Right renal cortex interstitium (tissue), 3 donors: ENCODE measurements at regions not wholly inside any gene's neighbourhood (a gene's known extent, or its start where the extent isn't known, plus 50 kb on each side); places are given as distances from the start of the nearest gene placed in this dataset.
A peak's percentile ranks its signal among the peaks of the same experiment; 100 is the strongest.

Experiments
- DNase-seq, 3 donors: peaks; one replicate each; pipeline ENCODE4 v3.0.0-alpha.2; 2013; ENCODE audit warnings: low read depth in 3 of 3, low spot score in 2 of 3

DNA sequence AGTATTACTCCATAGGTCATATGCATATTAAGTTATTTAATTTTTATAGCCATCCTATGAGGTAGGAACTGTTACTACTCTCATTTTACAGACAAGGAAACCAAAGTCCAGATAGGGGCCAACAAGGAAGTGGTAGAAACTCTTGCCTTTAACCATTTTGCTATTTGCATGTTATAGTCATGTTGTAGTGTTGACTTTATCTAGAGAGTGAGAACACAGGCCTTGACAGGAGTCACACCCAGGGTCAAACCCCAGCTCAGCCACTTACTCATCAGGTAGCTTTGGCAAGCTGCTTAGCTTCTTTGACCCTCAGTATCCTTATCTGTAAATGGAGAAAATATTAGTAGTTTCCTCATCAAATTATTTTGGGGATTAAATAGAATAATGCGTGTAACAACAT is 156.2 kb downstream of the CAND1 start:
- no peak for DNase-seq

DNA sequence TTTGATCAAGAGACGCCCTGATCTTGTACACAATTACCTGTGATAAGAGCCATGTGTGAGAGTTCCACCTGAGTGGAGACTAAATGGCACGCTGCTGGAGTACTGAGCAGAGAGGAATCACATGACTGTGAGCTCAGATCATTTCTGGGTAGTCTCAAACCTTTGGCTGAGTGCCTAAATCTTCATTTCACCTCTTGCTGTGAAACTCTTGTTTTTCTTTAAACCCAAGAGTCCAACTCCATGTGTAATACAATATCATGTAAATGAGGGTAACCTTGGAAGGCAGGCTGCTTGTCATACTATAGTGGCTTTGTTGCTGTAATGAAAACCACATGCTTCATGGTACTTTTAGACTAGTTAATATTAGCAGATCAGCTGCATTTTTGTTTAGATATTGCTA is 156.9 kb downstream of the CAND1 start:
- no peak for DNase-seq

DNA sequence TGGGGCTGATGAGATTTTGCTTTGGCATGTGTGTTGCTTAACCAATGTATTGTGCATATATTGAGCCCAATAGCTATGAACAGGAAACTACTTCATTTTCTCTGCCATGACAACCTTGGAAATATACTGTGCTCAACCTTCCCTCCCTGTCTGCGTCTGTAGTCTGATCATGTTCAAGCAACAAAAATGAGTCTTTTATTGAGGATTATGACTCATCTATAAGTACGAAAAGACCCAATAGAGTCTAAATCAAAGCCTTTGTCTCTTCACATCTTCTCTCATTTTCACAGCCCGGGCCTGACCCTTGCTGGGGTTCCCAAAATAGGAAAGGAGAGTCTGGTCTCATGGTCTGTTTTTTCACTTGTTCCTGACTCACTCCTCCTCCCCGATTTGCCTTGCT is 158.2 kb downstream of the CAND1 start:
- DNase-seq: no peak

DNA sequence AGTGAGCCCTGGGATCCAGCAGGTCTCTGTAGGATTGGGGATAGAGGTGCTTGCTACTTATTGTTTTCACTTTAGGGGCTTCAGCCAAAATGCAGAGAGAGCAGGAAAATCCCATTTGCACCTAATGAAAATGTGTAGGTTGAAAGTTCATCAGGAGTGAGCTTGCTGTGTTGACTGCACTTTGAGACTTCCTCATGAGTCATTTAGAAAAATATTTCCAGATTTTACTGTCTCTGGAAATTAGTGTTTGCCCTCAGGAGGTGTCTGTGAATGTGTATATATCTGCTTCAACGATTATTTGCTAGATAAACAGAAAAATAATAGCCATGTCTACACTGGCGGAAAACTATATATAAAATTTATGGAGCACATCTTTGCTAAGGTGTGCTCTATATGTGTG is 159.3 kb downstream of the CAND1 start:
- no peak for DNase-seq

DNA sequence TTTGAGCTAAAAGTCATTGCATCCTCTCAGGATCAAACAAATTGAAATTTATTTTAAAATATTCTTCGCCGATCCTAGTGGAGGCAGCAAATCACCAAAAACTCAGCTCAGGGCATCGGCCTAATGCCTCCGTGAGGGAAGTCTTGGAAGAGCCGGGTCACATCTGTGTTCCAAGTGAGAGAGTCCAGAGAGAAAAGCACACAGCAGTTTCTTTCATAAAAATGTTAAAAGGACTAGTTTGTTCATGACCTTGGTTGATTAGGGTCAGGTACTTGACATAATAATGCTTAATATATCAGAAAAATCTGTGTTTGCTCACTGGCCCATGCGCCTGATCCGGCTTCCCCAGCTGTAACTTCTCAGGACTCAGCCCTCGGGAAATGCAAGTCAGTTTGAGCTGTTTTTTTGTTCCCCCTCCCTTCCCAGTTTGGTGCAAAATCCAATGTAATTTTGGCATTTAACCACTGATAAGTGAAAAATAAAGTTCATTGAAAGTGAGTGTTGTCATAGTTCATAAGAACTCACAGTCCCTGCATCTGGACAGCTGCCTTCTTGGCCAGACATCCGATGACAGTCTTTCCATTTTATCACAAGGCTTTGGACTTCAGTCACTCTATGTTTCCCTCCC is 161.7 kb downstream of the CAND1 start:
- DNase-seq: peak; percentile 71 to 85 (median 78)

DNA sequence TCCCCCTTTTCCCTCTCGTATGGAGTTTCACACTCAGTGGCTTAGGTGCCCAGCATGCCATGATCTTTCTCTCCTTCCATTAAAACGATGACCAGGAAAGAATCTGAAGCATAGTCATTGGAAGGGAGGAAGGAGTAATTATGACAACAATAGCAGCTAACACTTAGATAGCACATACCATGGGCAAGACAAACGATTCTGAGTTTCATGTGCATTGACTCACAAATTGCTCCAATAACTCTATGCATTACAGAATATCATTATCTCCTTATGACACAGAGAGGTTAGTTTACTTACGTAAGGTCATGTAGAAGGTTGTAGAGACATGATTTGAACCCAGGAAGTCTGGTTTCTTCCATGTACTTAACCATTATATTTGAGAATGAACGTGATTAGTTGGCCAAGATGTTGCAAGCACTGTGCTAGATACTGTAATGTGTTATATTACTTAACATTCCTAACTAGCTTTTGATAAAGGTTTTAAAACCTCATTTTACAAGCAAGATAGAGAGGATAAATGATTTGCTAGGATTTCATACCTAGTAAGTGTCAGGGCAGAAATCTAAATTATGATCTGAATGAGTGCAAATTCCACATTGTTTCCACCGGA is 162.4 kb downstream of the CAND1 start:
- DNase-seq: no peak

DNA sequence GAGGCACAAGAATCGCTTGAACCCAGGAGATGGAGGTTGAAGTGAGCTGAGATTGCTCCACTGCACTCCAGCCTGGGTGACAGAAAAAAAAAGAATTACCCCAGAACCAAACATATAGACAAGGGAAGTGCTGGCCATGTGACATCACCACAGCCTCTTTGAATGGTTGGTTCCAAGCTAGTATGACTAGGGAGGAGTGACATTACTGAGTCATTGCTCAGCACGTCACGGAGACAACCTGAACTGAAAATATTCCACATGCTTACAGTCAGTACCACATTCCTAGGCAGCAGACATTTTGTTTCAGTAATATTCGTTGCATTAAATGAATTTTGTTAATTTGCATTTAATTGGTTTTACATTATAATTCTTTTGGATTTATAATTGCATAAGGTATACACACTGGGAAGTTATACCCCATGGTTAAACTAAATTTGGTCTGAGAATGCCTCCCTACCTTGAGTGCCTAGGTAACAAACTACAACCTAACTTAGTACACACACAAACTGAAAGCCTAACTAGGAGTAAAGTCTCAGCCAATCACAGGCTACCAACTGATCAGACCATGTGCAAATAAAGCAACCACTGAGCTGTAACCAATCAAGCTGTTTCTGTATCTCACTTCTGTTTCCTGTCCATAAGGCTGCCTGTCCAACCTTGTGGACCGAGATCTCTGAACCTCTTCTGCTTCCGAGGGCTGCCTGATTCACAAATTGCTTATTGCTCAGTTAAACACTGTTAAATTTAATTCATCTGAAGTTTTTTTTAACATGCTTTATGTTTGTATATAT is 164.4 kb downstream of the CAND1 start:
- DNase-seq: no peak

DNA sequence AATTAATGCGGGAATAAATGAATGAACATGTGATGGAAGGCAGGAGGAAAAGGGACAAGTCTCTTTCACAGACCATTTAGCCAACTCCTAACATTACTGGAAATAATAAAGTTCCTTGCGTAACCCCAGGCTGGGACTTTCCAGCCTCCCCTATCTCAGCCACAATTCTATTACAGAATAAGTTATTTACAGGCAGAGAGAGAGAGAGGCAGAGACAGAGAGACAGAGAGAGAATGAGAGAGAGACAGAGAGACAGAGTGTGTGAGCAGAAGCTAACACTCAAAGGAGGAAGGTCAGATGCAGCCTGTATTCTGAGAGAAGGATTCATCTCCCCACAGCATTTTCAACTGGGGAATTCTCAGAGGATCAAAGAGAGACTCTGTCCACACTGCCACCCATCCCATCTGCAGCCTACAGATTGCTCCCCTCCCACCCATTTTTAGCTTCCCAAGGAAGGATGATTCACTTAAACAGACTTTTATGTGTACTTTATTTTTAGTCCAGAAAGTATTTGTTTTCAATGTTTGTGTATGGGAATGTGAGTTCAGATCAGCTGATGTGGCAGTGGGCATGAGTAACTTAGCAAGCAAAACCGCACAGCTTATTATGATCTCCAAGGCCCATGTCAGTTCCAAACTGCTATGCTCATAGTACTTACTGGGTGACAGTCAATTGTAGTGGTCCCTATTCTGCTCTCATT is 165.7 kb downstream of the CAND1 start:
- DNase-seq: no peak

DNA sequence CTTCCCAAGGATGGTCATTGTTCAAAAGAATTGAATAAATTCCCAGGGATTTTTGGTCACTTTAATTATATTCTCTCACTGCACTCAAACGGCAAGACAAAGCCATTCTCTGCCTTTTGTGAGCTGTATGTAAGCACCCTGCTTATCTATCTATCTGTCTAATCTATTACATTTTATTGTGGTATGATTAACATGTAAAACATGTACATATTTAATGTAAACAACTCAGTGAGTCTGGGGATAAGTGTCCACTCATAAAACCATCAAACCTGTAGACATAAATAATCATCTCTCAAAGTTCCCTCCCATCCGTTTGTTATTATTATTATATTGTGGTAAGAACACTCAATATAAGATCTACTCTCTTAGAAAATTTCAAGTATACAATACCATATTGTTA is 167.1 kb downstream of the CAND1 start:
- DNase-seq: no peak

DNA sequence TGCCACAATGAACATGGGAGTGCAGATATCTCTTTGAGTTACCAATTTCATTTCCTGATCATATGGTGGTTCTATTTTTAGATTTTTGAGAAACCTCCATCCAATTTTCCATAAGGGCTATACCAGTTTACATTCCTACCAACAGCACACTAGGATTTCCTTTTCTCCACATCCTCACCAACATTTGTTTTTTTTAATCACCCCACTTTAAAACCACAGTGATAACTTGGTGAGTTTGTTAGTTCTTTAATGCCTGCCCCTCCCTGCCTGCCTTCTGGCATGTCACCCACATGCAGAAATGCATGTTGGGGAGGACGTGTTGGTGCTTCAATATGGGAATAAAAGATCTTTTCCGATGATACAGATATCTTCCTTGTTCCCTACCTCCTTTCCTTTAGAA is 167.9 kb downstream of the CAND1 start:
- DNase-seq: no peak

DNA sequence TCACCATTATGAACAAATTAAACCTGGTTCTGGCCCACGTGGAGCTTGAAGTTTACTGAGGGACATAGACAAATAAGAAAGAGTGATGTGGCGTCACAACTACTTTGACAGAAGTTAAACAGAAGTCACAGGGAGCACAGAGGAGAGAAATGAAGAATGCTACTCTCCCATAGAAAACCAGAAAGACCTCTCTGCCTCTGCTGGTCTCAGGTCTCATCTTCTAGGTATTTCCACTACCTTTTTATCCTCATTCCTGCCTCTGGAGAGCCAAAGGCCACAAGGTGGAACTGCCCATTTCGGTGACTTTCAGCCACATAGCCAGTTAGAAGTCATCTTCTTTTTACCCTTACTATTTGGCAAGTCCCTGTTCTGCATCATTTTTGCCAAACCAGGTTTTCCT is 170.5 kb downstream of the CAND1 start:
- DNase-seq: no peak

DNA sequence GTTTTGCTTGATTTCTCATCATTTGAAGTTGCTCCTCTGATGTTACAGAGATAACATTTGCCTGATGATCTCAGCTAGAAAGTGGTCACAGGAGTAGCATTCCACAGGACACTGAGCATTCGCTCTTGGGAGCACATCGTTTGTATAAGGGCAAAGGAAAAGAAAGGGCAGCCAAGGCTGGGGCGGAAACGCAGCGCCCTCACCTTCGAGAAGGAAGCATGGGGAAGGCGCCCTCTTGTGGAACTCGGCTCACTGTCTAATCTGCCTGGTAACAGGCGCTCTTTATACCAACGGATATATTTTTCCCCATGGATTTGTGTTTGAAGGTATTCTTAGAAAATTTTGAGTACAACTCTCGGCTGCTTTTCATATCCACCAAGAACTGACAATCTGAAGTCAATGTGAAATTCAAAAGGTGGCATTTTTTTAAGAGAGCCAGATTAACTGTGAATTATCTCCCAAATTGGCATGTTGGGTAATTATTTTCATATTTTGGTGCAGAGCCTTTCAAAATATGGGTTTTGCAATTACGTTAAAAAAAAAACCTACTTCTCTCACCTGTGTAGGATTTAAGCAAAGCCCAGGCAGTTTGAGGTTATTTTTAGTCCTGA is 172.7 kb downstream of the CAND1 start:
- peak in 2 of 3 donors; percentile 72 to 73 for DNase-seq

DNA sequence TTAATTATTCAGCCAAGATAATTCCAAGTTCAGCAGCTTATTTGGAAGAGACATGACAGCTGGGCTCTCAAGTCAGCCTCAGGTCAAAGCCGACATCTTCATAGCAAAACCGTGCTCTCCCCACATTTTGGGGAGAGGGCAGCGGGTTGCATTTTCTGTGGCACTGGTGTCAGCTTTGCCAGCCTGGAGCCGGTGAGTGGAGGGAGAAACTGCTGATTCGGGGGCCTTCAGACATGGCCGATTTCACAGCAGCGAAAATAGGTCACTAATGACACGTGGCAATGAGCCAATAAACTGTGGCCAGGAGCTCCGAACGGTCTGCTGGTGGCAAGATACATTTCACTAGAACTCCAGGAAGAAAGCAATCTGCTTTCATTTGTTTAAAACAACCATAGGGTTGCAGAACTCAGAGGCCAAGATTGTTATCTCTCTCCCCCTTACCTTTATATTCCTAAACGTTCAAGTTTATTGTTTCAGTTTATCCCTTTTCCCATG is 173.2 kb downstream of the CAND1 start:
- no peak for DNase-seq

DNA sequence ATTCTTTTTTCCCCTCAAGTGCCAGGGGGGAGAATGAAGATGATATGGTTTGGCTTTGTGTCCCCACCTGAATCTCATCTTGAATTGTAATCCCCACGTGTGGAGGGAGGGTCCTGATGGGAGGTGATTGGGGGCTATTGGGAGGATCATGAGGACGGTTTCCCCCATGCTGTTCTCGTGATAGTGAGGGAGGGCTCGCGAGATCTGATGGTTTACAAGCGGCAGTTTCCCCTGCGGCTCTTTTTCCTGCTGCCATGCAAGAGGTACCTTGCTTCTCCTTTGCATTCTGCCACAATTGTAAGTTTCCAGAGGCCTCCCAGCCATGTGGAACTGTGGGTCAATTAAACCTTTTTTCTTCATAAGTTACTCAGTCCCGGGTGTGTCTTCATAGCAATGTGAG is 173.7 kb downstream of the CAND1 start:
- DNase-seq: no peak

DNA sequence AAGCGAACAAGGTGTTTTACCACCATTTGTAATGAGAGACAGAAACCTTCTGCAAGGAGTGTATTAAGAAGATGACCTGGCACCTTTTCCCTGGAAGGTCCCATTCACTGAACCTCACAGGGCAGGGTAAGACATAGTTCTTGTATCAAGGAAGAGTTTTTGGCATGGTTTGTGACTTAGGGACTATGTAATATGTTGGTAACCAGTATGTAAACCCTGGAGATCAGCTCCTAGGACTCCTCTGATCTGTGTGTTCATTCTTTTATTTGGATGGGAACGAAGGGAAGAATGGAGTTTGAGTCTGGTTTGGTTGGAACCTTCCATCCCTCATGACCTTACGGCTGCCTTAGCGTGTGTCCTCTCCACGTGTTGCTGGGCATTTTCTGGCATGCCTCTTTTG is 175.4 kb downstream of the CAND1 start:
- DNase-seq: no peak

DNA sequence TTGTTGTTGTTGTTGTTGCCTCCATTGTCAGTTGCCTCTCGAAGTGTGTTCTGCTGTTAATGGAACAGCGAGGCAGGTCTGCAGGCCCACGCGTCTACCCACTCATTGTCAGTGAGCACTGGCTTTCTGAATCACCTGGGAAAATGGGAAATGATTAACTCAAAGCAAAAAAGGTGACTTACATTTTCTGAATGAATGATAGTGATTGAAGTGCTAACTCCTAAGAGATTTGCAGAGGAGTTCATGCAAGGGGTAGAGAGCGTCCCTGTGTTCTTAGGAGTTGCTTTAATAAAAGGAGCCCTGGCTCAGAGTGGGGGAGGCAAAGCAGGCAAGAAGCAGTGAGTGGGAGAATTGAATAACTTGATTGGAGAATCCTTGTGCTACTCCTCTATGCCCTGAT is 177.6 kb downstream of the CAND1 start:
- no peak for DNase-seq

DNA sequence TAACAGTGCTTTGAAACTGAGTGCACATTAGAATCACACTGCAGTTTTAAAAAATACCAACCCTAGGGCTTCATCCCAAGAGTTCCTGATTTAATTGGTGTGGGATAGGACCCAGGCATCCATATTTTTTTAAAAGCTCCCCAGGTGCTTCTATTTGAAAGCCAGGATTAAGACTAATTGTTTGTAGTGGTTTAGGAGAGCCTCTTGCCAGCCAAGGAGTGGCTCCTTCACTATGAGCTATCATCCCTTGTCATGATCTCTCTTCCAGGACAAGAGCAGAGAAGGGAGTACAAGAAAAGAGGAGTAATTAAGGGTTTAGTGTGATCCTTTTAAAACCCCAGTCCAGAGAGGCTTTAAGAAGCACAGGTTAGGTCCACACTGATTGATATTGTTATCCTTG is 178.0 kb downstream of the CAND1 start:
- DNase-seq: no peak

DNA sequence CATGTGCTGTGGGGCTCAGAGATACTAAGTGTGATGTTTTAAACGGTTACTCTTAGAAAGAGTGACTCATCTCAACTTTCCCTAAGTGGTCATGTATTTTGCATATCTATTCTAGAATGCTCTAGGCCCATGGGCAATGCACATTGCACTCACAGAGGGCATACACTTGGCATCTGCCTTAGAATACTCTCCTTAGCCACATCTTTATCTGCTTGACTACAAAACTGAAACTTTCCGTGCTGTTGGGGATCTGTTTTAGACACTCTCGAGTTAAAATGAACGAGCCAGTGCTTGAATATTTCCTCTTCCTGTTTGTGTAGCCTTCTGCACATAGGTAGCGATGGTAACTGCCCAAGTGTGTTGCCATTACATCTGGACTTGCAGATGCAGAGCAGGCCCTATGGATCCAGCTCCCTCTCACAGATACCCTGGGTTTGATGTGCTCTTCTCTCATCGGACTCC is 180.5 kb downstream of the CAND1 start:
- no peak for DNase-seq

DNA sequence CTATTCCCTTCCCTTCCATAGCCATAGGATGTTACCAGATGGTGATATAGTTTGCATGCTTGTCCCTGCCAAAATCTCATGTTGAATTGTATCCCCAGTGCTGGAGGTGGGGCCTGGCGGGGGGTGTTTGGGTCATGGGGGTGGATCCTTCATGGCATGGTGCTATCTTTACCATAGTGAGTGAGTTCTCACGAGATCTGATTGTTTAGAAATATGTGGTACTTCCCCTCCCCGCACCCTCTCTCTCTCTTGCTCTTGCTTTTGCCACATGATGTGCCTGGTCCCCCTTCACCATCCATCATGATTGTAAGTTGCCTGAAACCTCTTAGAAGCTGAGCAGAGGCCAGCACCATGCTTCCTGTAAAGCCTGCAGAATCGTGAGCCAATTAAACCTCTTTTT is 181.3 kb downstream of the CAND1 start:
- no peak for DNase-seq

DNA sequence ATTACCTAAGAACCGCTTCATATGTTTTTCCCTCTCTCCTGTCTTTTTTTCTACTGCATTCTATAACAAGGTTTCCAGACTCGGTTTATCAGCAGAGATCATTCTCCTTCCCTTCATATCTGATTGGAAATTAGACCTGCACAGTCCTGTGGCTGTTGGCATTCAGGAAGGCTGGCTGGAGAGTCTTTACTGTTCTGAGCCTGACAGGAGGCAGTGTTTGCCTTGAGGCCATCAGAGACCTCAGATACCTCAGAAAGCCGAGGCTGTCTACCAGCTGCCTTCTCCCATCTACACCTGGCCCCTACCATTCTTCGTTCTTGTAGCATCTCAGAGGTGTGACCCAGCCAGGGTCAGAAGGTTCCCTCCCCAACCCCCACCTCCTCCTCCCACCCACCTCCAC is 182.0 kb downstream of the CAND1 start:
- no peak for DNase-seq
